HepG2 (cell line): ENCODE measurements at regions not wholly inside any gene's neighbourhood (a gene's known extent, or its start where the extent isn't known, plus 50 kb on each side); places are given as distances from the start of the nearest gene placed in this dataset.

Experiments used
- ATAC-seq: fragments of 200-7000 bp; cut with Tn5 transposase; 3 replicates; pipeline ENCODE4 v1.9.1; 2020; ENCODE audit warnings: mild to moderate bottlenecking, moderate library complexity
- BruUV-seq: library from RNA; stranded (reverse); fragments of 400-500 nt; replicated peaks from 2 replicates; lab custom pipeline; 2021; lab: Mats Ljungman, UMichigan
- CTCF ChIA-PET: fragments of 300-600 bp; formaldehyde crosslinking; extraction: SDS; loops from one replicate; lab custom pipeline; 2021; ENCODE audit warnings: low total read pairs, inconsistent platforms, low intra/inter-chr PET ratio; lab: Yijun Ruan, JAX
- POLR2A ChIA-PET: fragments of 350-600 bp; sonication (Branson Sonifier 250); formaldehyde crosslinking; loops from one replicate; lab custom pipeline; 2020; ENCODE audit warnings: antibody characterized with exemption, inconsistent platforms; lab: Yijun Ruan, JAX
- DNase-seq: peaks from one replicate; pipeline ENCODE4 v3.0.0-alpha.2; 2015; ENCODE audit warnings: low spot score
- FAIRE-seq: peaks from 3 replicates; lab custom pipeline; 2011; peaks lifted over from hg19 to GRCh38; lab: Jason Lieb, UNC
- H2AFZ ChIP-seq: one replicate; pipeline ENCODE4 v1.6.1; 2011; ENCODE audit warnings: low read length, inconsistent platforms
- H3K27ac ChIP-seq: fragments of 300-600 bp; 3 replicates; pipeline ENCODE4 v1.8.0; 2011; ENCODE audit warnings: mixed run types, mild to moderate bottlenecking, mixed read lengths, low read length, inconsistent platforms; ENCODE audit not compliant: insufficient read depth; ENCODE audit errors: extremely low read length
- H3K27me3 ChIP-seq, 2 experiments: fragments of 200-600 bp in 1 of 2; 2 replicates in 1 of 2; 3 replicates in 1 of 2; pipeline versions ENCODE4 v1.6.0 to v1.8.0; 2011; ENCODE audit warnings: low read length in 2 of 2, mild to moderate bottlenecking in 2 of 2, moderate library complexity in 2 of 2, inconsistent platforms in 1 of 2; ENCODE audit not compliant: insufficient read depth in 2 of 2, control insufficient read depth in 1 of 2
- H3K36me3 ChIP-seq, 2 experiments: fragments of 200-600 bp in 1 of 2; replicated peaks in 1 of 2; 2 replicates in 1 of 2; 3 replicates in 1 of 2; pipeline versions ENCODE4 v1.5.1 to v1.8.0; 2011; ENCODE audit warnings: low read length in 2 of 2, inconsistent platforms in 1 of 2; ENCODE audit not compliant: insufficient read depth in 2 of 2, control insufficient read depth in 1 of 2
- H3K4me1 ChIP-seq: 2 replicates; pipeline ENCODE4 v1.5.1; 2012; ENCODE audit warnings: low read length, inconsistent platforms; ENCODE audit not compliant: insufficient read depth
- H3K4me2 ChIP-seq: 2 replicates; pipeline ENCODE4 v1.6.0; 2011; ENCODE audit warnings: low read depth, low read length, inconsistent platforms
- H3K4me3 ChIP-seq, 3 experiments: fragments of 200-600 bp in 1 of 3; sonication (generic), shearing (Covaris generic) in 1 of 3; replicated peaks in 1 of 3; 2 replicates each; pipeline ENCODE4 v1.5.1; 2011 to 2016; ENCODE audit warnings: low read length in 3 of 3, inconsistent platforms in 2 of 3, low read depth in 2 of 3, mild to moderate bottlenecking in 2 of 3, control low read depth in 1 of 3, mixed read lengths in 1 of 3; ENCODE audit not compliant: insufficient read depth in 1 of 3
- H3K79me2 ChIP-seq: one replicate; pipeline ENCODE4 v1.6.1; 2011; ENCODE audit warnings: low read length, inconsistent platforms; ENCODE audit not compliant: insufficient read depth
- H3K9ac ChIP-seq: 2 replicates; pipeline ENCODE4 v1.6.0; 2011; ENCODE audit warnings: mild to moderate bottlenecking, low read depth, low read length, inconsistent platforms; ENCODE audit not compliant: insufficient read depth
- H3K9me3 ChIP-seq: 2 replicates; pipeline ENCODE4 v1.5.1; 2012; ENCODE audit warnings: mild to moderate bottlenecking, low read length
- H4K20me1 ChIP-seq: 2 replicates; pipeline ENCODE4 v1.6.0; 2011; ENCODE audit warnings: inconsistent platforms, mild to moderate bottlenecking, low read length, moderate library complexity; ENCODE audit not compliant: insufficient read depth
- ATF7 ChIP-seq, 2 experiments: fragments of 450-650 bp in 1 of 2; sonication (generic) in 1 of 2; formaldehyde crosslinking in 1 of 2; IDR thresholded peaks; 2 replicates each; pipeline versions ENCODE4 v1.4.0 to v1.6.1; 2016 to 2020; ENCODE audit warnings: antibody characterized with exemption in 1 of 2, mild to moderate bottlenecking in 1 of 2, missing genetic modification reagents in 1 of 2
- CEBPG ChIP-seq: IDR thresholded peaks from 2 replicates; pipeline ENCODE4 v1.6.1; 2016
- CREB1 ChIP-seq, 2 experiments: fragments of 450-650 bp in 1 of 2; IDR thresholded peaks; 2 replicates each; pipeline ENCODE4 v1.6.1; 2016 to 2017; ENCODE audit warnings: control low read depth in 1 of 2, mild to moderate bottlenecking in 1 of 2, missing compliant biosample characterization in 1 of 2, missing genetic modification characterization in 1 of 2
- KDM3A ChIP-seq: IDR thresholded peaks from 2 replicates; pipeline ENCODE4 v1.6.1; 2018; ENCODE audit warnings: low read depth, missing compliant biosample characterization
- MLLT10 ChIP-seq: sonication (generic); formaldehyde crosslinking; IDR thresholded peaks from 2 replicates; pipeline ENCODE4 v1.4.0; 2020; ENCODE audit warnings: missing genetic modification reagents
- MXD4 ChIP-seq: IDR thresholded peaks from 2 replicates; pipeline ENCODE4 v1.6.1; 2016; ENCODE audit warnings: mild to moderate bottlenecking, missing biosample characterization, missing genetic modification reagents
- ZNF317 ChIP-seq: sonication (generic); formaldehyde crosslinking; IDR thresholded peaks from 2 replicates; pipeline ENCODE4 v1.5.0; 2020; ENCODE audit warnings: mild to moderate bottlenecking, missing genetic modification reagents
- ZNF597 ChIP-seq: sonication (generic); formaldehyde crosslinking; IDR thresholded peaks from 2 replicates; pipeline ENCODE4 v1.5.0; 2020; ENCODE audit warnings: missing genetic modification reagents
- ZNF781 ChIP-seq: sonication (generic); formaldehyde crosslinking; IDR thresholded peaks from 2 replicates; pipeline ENCODE4 v1.5.1; 2020; ENCODE audit warnings: borderline replicate concordance, mild to moderate bottlenecking, missing genetic modification reagents; ENCODE audit errors: not compliant biosample characterization
- WGBS: methylation state at CpG from one replicate; pipeline ENCODE4 v1.1.6; 2017; ENCODE audit warnings: low lambda C conversion rate; 5-methylcytosine and 5-hydroxymethylcytosine counted together
- in situ Hi-C: cut with HindIII; loops from 2 replicates; pipeline ENCODE4 v1.10.0; 2017; ENCODE audit warnings: low pct_unique_long_range_greater_than_20kb; ENCODE audit not compliant: extremely low pct_ligation_motif_present
- intact Hi-C: fragments of 100-400 bp; cut with micrococcal nuclease; formaldehyde crosslinking; loops from one replicate; pipeline ENCODE4 v1.10.0; 2022; ENCODE audit not compliant: unreplicated experiment
- TF ChIP-seq, protein P1 (sequence below): sonication (generic); formaldehyde crosslinking; IDR thresholded peaks from 2 replicates; pipeline ENCODE4 v1.5.0; 2020; ENCODE audit warnings: mild to moderate bottlenecking, missing genetic modification reagents, borderline replicate concordance

DNA sequence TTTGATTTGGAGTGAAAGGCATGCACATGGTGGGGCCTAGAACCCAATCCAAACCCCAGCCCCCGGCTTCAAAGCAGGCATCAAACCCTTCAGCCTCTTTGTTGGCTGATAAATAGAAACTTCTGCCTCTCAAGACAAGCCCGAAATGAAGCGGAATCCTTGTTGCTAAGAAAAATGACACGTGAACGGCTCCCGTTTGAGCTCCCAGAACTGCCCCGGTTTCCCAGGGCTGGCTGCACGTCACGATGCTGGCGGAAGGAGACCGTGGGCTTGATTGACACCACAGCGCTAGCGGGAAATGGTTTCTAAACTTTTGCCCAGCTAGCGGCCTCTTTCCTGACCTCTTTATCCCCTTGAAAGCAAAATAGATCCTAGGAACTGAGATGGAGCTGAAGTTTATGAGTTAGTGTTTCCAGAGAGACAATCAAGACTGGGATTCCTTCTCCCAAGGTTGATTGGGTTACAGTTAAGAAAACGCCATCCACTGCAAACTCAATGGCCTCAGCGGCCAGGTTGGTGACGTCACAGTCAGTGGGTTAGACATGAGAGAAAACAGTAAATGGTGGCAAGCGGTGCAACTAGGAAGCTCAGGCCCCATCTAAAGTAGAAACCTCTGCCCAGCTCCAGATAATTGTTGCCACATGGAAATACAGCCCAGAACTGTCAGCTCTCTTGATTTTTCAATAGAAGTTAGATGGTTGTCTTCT is 117.0 kb downstream of the ANKRD60 start:
- H3K9ac ChIP-seq: no peak overlapping the region
- CTCF ChIA-PET: no interaction called here
- no peak overlapping the region for H3K4me2 ChIP-seq
- H3K79me2 ChIP-seq: no peaks in the 10 kb centered on the region
- H3K9me3 ChIP-seq: no peaks in the 10 kb centered on the region
- ATAC-seq (no peak), FAIRE-seq (no peak), DNase-seq (no peak)
- 26% methylated on average over 18 of the region's 18 CpGs for WGBS
- in situ Hi-C loops: no loop called here
- H2AFZ ChIP-seq: no peak overlapping the region
- POLR2A ChIA-PET: no interaction called here
- no peaks in the 10 kb centered on the region for H3K36me3 ChIP-seq
- no peak overlapping the region for H3K27ac ChIP-seq
- peaks cover 4 to 35% of the 10 kb centered on the region in 2 experiments for H3K27me3 ChIP-seq
- H3K4me1 ChIP-seq: no peaks in the 10 kb centered on the region
- intact Hi-C loops: no loop called here
- no peak overlapping the region for H3K4me3 ChIP-seq
- no peak for TF ChIP-seq MXD4
- TF ChIP-seq, protein P1, sequence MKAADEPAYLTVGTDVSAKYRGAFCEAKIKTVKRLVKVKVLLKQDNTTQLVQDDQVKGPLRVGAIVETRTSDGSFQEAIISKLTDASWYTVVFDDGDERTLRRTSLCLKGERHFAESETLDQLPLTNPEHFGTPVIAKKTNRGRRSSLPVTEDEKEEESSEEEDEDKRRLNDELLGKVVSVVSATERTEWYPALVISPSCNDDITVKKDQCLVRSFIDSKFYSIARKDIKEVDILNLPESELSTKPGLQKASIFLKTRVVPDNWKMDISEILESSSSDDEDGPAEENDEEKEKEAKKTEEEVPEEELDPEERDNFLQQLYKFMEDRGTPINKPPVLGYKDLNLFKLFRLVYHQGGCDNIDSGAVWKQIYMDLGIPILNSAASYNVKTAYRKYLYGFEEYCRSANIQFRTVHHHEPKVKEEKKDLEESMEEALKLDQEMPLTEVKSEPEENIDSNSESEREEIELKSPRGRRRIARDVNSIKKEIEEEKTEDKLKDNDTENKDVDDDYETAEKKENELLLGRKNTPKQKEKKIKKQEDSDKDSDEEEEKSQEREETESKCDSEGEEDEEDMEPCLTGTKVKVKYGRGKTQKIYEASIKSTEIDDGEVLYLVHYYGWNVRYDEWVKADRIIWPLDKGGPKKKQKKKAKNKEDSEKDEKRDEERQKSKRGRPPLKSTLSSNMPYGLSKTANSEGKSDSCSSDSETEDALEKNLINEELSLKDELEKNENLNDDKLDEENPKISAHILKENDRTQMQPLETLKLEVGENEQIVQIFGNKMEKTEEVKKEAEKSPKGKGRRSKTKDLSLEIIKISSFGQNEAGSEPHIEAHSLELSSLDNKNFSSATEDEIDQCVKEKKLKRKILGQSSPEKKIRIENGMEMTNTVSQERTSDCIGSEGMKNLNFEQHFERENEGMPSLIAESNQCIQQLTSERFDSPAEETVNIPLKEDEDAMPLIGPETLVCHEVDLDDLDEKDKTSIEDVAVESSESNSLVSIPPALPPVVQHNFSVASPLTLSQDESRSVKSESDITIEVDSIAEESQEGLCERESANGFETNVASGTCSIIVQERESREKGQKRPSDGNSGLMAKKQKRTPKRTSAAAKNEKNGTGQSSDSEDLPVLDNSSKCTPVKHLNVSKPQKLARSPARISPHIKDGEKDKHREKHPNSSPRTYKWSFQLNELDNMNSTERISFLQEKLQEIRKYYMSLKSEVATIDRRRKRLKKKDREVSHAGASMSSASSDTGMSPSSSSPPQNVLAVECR: no peak
- no peak for TF ChIP-seq ZNF597 (CRISPR knock-in tag)
- peak; percentile 99 for TF ChIP-seq CREB1 (IDR thresholded peaks at IDR 0.05)
- TF ChIP-seq CREB1 (CRISPR knock-in tag; IDR thresholded peaks at IDR 0.05): no peak
- TF ChIP-seq MLLT10 (CRISPR knock-in tag): no peak
- no peak for TF ChIP-seq ZNF781
- no peak for TF ChIP-seq CEBPG
- peak; percentile 94 for TF ChIP-seq ATF7 (IDR thresholded peaks at IDR 0.05)
- no peak for TF ChIP-seq ATF7 (CRISPR knock-in tag; IDR thresholded peaks at IDR 0.05)
- no peak for TF ChIP-seq KDM3A
- TF ChIP-seq ZNF317: no peak
- TF ChIP-seq, all 625 proteins: peak for 2
- no TSS peak for BruUV-seq
- H4K20me1 ChIP-seq: no peaks in the 10 kb centered on the region
